Panc1 (cell line): ENCODE measurements at regions not wholly inside any gene's neighbourhood (a gene's known extent, or its start where the extent isn't known, plus 50 kb on each side); places are given as distances from the start of the nearest gene placed in this dataset.

ENCODE experiments used
- ATAC-seq: fragments of 200-7000 bp; cut with Tn5 transposase; 2 replicates; pipeline ENCODE4 v1.9.1; 2020; ENCODE audit warnings: mild to moderate bottlenecking, moderate library complexity
- BruUV-seq: library from RNA; stranded (reverse); fragments of 400-500 nt; replicated peaks from 2 replicates; lab custom pipeline; 2021; lab: Mats Ljungman, UMichigan
- CTCF ChIA-PET: fragments of 300-600 bp; sonication (Branson Sonifier 250); formaldehyde crosslinking; loops from one replicate; lab custom pipeline; 2022; ENCODE audit warnings: antibody characterized with exemption; lab: Charles Lee
- POLR2A ChIA-PET: fragments of 300-600 bp; sonication (Branson Sonifier 250); formaldehyde crosslinking; loops from one replicate; lab custom pipeline; 2022; ENCODE audit warnings: antibody characterized with exemption; lab: Charles Lee
- DNase-seq: peaks from one replicate; pipeline ENCODE4 v3.0.0-alpha.2; 2010; ENCODE audit warnings: low read depth, low spot score
- H3K27ac ChIP-seq: 2 replicates; pipeline ENCODE4 v1.5.1; 2011; ENCODE audit warnings: mild to moderate bottlenecking, low read length, inconsistent platforms
- H3K27me3 ChIP-seq: fragments of 200-500 bp; sonication (Bioruptor generic); 2 replicates; pipeline ENCODE4 v1.6.0; 2014; ENCODE audit warnings: low read length, inconsistent platforms; ENCODE audit not compliant: control insufficient read depth, insufficient read depth
- H3K36me3 ChIP-seq: fragments of 200-500 bp; sonication (Bioruptor generic); 2 replicates; pipeline ENCODE4 v1.5.1; 2014; ENCODE audit warnings: inconsistent platforms, mild to moderate bottlenecking, low read length, moderate library complexity; ENCODE audit not compliant: control insufficient read depth, insufficient read depth
- H3K4me1 ChIP-seq: 2 replicates; pipeline ENCODE4 v1.5.1; 2011; ENCODE audit warnings: inconsistent platforms, mild to moderate bottlenecking, low read length, moderate library complexity; ENCODE audit not compliant: control insufficient read depth, insufficient read depth
- H3K4me3 ChIP-seq, 2 experiments: 2 replicates each; pipeline ENCODE4 v1.5.1; 2011 to 2012; ENCODE audit warnings: low read depth in 2 of 2, low read length in 2 of 2, mild to moderate bottlenecking in 2 of 2, inconsistent platforms in 1 of 2, moderate library complexity in 1 of 2
- H3K9me3 ChIP-seq: fragments of 200-500 bp; sonication (Bioruptor generic); 2 replicates; pipeline ENCODE4 v1.5.1; 2014; ENCODE audit warnings: low read depth, mild to moderate bottlenecking, inconsistent platforms, low read length, moderate library complexity; ENCODE audit not compliant: control insufficient read depth, insufficient read depth
- CTCF ChIP-seq: fragments of 450-650 bp; IDR thresholded peaks from 2 replicates; pipeline ENCODE4 v1.5.1; 2017; ENCODE audit warnings: mild to moderate bottlenecking
- POLR2AphosphoS5 ChIP-seq: IDR thresholded peaks from 2 replicates; pipeline ENCODE4 v1.6.1; 2012; ENCODE audit warnings: mild to moderate bottlenecking, low read depth, low read length, moderate library complexity
- REST ChIP-seq, 2 experiments: IDR thresholded peaks; 2 replicates each; pipeline ENCODE4 v1.6.1; 2011 to 2012; ENCODE audit warnings: low read depth in 2 of 2, control low read depth in 1 of 2, low read length in 1 of 2, mild to moderate bottlenecking in 1 of 2, moderate library complexity in 1 of 2; ENCODE audit not compliant: insufficient read depth in 1 of 2
- SIN3A ChIP-seq: IDR thresholded peaks from 2 replicates; pipeline ENCODE4 v1.6.1; 2012; ENCODE audit warnings: low read depth, mild to moderate bottlenecking, low read length, moderate library complexity, borderline replicate concordance; ENCODE audit not compliant: insufficient read depth
- TCF7L2 ChIP-seq: IDR thresholded peaks from 2 replicates; pipeline ENCODE4 v1.6.1; 2011; ENCODE audit warnings: mild to moderate bottlenecking, low read depth, low read length, inconsistent platforms
- in situ Hi-C: cut with HindIII; loops from 2 replicates; pipeline ENCODE4 v1.10.0; 2016; ENCODE audit warnings: low sequenced_read_pairs, low pct_unique_long_range_greater_than_20kb
- intact Hi-C: fragments of 100-400 bp; cut with micrococcal nuclease; formaldehyde crosslinking; loops from one replicate; pipeline ENCODE4 v1.10.0; 2022; ENCODE audit not compliant: unreplicated experiment

- Histone ChIP-seq H3K4me3 (no peak overlapping the region), H3K36me3 (no peaks in the 10 kb centered on the region; the same call in 1 of the 2 replicates), H3K27ac (no peak overlapping the region), H3K9me3 (no peaks in the 10 kb centered on the region), H3K27me3 (peaks cover 8% of the 10 kb centered on the region), H3K4me1 (no peaks in the 10 kb centered on the region)
- in situ Hi-C loops (no loop called here), intact Hi-C loops (no loop called here)
- TF ChIP-seq TCF7L2 = no peak
- no peak for TF ChIP-seq SIN3A
- no peak for TF ChIP-seq REST (IDR thresholded peaks at IDR 0.05; ENCODE audit: insufficient read depth in 1 of 2, low read depth in 2 of 2, low read length in 1 of 2)
- TF ChIP-seq CTCF = no peak
- no peak for TF ChIP-seq POLR2AphosphoS5
- no TSS peak for BruUV-seq
- ATAC-seq (no peak), DNase-seq (no peak)
- CTCF ChIA-PET = no interaction called here
- POLR2A ChIA-PET = no interaction called here
Measured at GRCh38 chr2:236656166-236656565, 86.5 kb downstream of the ACKR3 start.

- BruUV-seq = no TSS peak
- Histone ChIP-seq H3K27ac (no peak overlapping the region), H3K27me3 (peaks cover 10% of the 10 kb centered on the region), H3K4me1 (no peaks in the 10 kb centered on the region), H3K9me3 (no peaks in the 10 kb centered on the region), H3K36me3 (no peaks in the 10 kb centered on the region; the same call in 1 of the 2 replicates), H3K4me3 (no peak overlapping the region)
- TF ChIP-seq POLR2AphosphoS5 (no peak), CTCF (no peak), TCF7L2 (no peak), SIN3A (no peak), REST (IDR thresholded peaks at IDR 0.05; ENCODE audit: insufficient read depth in 1 of 2, low read depth in 2 of 2, low read length in 1 of 2) (no peak)
- in situ Hi-C loops (no loop called here), intact Hi-C loops (no loop called here)
- ChIA-PET POLR2A (no interaction called here), CTCF (no interaction called here)
- ATAC-seq (no peak), DNase-seq (no peak)
Measured at GRCh38 chr2:236656721-236657120, 87.1 kb downstream of the ACKR3 start.
